Occipital lobe (tissue), 1 donor: ENCODE measurements at regions not wholly inside any gene's neighbourhood (a gene's known extent, or its start where the extent isn't known, plus 50 kb on each side); places are given as distances from the start of the nearest gene placed in this dataset.

ENCODE experiments used
- DNase-seq: peaks from one replicate; lab custom pipeline; 2025; lab: John Stamatoyannopoulos, UW

DNA sequence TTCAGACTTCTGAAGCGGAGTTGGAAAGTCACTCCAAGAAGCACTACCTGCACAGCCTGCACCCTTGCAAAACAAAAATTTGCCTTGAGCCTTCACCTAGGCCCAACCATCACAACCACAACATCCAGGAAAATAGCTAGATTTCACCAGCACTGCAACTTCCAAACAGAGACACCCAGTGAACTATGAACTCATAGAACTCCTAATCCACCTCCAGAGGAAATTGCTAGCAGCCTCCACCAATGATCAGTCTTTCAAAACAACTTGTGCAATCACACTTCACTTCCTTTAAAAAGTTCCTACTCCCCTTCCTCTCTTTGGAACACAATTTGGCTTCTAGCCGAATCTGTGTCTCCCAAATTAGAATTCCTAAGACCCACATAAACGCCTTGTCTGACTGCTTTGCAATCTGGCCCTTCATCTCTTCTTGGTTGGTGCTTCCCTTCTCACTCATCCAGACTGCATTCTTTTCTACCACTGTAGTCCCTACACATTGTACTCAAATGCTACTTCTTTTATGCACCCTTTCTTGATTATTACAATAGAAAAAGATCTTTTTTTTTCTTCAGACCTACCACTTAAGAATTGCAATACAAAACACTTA lies 489.2 kb upstream of the ARGLU1 start:
- DNase-seq, result no peak

DNA sequence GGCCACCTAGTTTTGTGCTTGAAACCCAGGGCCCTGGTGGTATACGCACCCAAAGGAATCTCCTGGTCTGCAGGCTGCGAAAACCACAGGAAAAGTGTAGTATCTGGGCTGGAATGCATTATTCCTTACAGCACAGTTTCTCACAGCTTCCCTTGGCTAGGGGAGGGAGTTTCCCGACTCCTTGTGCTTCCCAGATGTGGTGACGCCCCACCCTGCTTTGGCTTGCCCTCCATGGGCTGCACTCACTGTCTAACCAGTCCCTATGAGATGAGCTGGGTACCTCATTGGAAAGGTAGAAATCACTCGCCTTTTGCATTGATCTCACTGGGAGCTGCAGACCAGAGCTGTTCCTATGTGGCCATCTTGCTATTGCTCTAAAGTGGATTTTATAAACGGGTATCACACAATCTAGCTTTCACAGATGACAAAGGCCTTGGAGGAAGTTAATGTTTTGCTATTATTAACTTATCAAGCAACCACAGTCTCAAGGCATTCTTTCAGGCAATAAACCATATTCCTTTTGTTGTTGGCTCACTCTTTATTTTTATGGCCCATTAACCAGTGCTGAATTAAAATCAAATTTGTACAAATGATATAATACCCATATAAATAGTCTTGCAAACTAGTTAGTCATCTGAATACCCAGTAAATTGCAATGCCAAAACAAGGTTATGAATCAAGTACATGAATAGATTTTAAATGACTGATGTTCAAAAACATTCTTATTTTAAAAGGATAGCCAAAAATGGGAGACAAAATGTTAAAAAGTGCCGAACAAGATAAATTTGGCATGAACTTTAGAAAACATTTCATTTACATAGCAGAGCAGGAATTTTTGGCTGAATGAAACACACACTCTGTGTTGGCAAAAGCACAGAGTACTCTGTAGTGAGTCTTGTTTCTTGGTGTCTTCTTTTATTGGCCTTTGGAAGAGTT lies 475.4 kb upstream of the ARGLU1 start:
- no peak for DNase-seq

DNA sequence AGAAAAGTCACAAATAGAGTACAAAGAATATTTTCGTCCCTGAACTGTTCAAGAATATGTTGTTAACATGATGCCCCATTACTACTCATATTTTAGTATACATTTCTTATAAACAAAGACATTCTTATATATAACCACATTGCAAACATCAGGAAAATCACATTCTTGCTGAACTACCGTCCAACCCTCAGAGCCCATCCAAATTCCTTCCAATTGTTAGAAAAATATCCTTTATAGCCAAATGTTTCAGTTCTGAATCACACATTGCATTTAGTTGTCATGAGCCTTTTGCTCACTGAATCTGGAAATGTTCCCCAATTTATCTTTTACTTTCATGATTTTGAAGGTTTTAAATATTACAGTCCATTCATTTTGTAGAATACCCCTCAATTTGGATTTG lies 467.8 kb upstream of the ARGLU1 start:
- DNase-seq, result no peak

GRCh38 chr13:107035186-107035585 lies 467.2 kb upstream of the ARGLU1 start:
- DNase-seq, result no peak

DNA sequence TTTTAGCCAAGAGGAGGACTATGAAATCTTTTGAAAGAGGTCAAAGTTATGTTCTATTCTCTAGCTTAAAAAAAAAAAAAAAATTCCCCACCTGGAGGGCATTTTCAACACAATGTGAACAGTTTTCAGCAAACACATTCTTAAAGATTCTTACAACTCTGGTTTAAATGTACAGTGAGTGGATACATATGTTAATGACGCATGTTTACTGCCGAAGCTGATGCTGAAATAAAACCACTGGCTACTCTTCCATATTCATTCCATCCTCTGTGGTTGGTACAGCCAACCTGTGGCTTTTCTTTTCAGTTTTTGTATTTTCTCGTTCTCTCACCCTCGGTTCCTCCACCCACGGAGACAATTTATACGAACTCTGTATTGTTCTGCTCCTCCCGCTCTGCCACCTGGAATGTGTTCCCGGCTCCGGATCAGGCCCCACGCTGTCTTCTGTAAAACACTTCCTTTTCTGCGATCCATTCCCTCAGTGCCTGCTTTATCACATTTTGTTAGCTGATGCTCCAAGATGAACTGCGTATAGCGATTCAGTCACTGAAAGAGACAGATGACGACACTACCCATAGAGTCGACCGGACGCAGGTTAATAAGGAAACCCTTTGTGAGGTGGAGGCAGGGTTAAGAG lies 466.4 kb upstream of the ARGLU1 start:
- DNase-seq, result no peak

DNA sequence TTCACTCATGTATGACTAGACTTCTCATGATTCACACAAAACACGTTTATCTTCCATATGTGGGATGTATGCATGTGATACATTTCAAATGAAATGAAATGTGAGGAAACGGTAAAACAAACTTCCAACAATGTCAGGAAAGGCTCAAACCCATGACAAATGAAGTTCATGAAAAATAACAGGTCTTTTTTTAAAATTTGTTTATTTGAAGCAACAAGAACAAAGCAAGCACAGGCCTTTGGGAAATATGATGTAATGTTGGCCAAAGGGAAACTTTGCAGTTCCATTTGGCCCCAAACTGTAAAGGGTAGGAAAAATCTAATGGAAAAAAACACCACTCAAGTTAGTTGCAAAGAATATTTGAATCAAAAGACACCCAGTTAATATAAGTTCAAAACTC lies 463.8 kb upstream of the ARGLU1 start:
- DNase-seq, result no peak

- no peak for DNase-seq
These were observed 460.8 kb upstream of the ARGLU1 start for GRCh38 chr13:107028751-107029150.

DNA sequence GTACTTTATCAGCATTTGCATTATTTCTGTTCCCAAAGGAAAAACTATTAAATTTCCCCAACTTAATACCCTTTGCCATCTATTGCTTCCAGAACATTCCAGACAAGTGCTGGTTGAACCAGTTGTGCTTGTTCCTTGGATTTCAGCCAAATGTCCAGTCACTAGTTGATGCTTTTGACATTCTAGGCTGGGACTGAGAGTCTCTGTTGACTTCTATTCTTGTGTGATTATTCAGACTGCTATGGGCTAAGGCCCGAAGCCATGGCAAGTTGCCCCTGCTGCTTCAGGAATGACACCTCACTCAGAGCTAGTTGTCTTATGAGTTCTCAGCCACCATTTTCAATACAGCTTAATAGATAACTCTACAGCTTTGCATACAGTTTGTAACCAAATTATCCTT lies 458.1 kb upstream of the ARGLU1 start:
- no peak for DNase-seq

GRCh38 chr13:107023335-107023734 lies 455.4 kb upstream of the ARGLU1 start:
- no peak for DNase-seq

DNA sequence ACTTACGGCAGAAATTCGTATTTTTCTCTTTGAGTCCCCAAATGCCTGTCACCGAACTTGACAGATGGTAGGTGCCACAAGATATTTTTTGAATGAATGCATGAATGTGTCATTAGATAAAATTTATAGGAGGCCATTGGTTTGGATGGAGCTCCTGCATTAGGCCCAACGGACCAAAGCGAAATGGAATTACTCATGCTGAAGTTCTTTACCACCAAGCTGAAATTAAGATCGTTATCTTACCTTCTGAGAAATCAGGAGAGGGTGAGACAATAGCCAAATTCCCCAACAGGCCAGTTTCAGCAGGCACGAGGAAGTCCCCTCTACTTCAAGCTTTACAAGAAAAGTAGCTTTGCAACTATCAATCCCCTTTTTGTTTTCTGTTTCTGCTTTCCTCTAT lies 452.5 kb upstream of the ARGLU1 start:
- no peak for DNase-seq

DNA sequence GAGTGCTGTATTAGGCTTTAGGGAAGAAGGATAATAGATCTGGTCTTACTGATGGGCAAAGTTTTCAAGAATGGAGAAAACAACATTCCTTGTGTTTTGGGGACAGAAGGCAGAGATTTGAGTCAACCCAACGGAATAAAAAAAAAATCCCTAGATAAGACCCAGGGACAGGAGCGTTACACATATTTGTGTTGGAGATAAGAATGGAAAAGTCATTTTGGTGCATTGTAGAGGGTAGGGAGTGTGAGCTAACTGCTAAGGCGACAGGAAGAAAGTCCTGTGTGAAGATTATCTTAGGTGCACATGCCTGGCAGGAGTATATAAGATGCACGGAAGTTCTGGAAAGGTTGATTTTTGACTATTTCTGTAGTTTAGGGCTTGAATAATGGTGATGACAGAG lies 450.3 kb upstream of the ARGLU1 start:
- DNase-seq, result no peak

DNA sequence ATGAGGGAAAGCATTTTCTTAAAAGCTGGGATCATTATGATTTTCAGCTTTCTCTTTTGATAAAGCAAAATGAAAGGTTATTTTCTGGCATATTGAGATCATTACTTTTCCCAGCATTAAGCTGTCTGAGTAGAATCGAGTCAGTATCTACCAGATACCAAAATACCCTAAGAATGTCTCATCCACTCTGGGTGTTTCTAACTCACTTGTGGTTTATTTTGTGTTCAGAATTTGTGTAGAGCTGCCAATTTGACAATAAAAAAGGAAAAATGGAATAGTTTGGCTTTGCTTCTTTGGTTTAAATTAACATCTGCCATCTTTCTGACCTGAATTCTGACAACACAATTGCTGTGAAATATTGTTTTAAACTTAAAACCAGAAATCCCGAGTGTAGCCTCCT lies 438.7 kb upstream of the ARGLU1 start:
- no peak for DNase-seq

- DNase-seq, result no peak
These were observed 437.6 kb upstream of the ARGLU1 start for GRCh38 chr13:107005577-107005976.

- DNase-seq, result no peak
These were observed 436.0 kb upstream of the ARGLU1 start for GRCh38 chr13:107003911-107004310.

DNA sequence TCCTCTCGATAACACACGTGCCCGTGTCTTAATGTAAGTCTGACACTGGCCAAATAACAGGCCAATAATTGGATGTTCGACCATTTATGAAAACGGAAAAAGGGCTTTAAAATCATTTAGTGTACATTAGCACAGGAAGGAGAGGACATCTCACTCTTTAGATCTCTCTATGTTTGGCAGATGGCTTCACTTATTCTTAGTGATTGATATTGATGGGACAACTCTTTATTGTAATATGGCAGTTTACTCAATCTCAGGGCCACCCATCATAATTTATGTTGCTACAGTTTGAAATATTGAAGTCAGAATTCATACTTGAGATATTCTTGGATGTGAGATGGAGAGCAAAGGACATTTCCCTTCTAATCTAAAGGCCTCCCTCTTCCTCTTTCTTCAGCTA lies 430.7 kb upstream of the ARGLU1 start:
- DNase-seq, result no peak

GRCh38 chr13:106997696-106998095 lies 429.8 kb upstream of the ARGLU1 start:
- DNase-seq, result no peak

DNA sequence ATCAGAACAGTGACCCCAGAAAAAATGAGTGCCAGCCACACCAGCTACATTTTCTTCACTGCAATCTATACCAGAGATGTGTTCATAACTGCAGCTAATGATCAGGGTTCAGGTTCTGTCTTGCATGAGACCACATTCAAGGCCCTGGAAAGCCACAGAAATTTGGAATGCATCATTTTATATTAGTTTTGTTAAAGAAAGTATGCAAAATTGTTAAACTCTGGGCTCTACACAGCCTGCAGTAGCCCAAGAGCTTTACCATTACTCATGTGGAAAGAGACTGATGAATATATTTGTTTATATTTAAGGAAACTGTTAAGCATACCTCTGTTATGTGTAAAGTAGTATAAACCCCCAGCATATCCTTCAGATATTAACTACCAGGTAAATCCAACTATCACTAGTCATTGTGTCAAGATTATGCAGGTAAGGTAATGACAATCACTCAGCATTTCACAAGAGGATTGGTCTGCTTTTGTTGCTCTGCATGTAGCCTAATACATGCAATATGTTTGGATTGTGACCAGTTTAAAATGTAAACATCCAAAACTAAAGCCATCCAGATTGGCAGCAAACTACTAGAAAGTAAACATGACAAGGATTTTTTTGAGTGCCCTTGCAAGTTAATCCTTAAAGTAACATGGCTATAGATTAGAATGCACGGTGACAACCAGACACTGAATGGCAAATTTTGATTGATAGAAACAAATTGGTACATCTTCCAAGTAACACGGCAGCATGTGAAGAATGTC lies 429.1 kb upstream of the ARGLU1 start:
- no peak for DNase-seq

DNA sequence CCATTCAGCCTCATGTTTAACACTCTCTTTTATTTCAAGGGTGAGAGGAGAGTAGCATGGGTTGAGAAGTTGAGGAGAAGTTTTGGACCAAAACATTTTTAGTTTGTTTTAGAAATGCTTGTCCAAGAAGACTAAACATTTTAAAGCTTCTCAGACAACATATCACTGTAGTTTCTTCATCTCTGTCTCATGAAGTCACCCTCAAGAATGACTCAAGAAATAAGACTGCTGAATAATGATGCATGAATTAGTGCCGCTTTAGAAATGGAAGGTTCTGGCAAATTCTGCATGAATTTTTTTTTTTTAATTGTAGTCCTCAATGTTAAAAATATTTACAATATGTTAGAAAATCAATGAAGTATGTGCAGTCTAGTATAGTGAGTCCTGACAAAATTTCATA lies 422.7 kb upstream of the ARGLU1 start:
- DNase-seq, result no peak

GRCh38 chr13:106989876-106990275 lies 421.9 kb upstream of the ARGLU1 start:
- no peak for DNase-seq

- no peak for DNase-seq
These were observed 419.5 kb upstream of the ARGLU1 start for GRCh38 chr13:106987427-106987785.

GRCh38 chr13:106986687-106987426 lies 418.9 kb upstream of the ARGLU1 start:
- no peak for DNase-seq
